Activated B cell treated with CpG ODN at 0.5 μM for 24 hours (primary cell): ENCODE measurements at regions not wholly inside any gene's neighbourhood (a gene's known extent, or its start where the extent isn't known, plus 50 kb on each side); places are given as distances from the start of the nearest gene placed in this dataset.

Source experiments
- ATAC-seq: fragments of 200-7000 bp; cut with Tn5 transposase; one replicate; pipeline ENCODE4 v1.10.0; 2021; ENCODE audit warnings: low read depth, mild to moderate bottlenecking, moderate library complexity
- CTCF ChIA-PET: fragments of 350-600 bp; sonication (Branson Sonifier 250); formaldehyde crosslinking; loops from one replicate; lab custom pipeline; 2021; ENCODE audit warnings: antibody characterized with exemption; lab: Charles Lee
- POLR2A ChIA-PET: fragments of 350-600 bp; sonication (Branson Sonifier 250); formaldehyde crosslinking; loops from one replicate; lab custom pipeline; 2021; ENCODE audit warnings: antibody characterized with exemption; lab: Charles Lee
- DNase-seq: peaks from one replicate; pipeline ENCODE4 v3.0.0; 2022
- H3K27ac Mint-ChIP-seq: one replicate; pipeline ENCODE4 v1.8.0; 2020; ENCODE audit warnings: mixed read lengths
- H3K27me3 Mint-ChIP-seq: one replicate; pipeline ENCODE4 v1.8.0; 2021; ENCODE audit warnings: mixed read lengths
- H3K36me3 Mint-ChIP-seq: one replicate; pipeline ENCODE4 v1.8.0; 2021; ENCODE audit warnings: low read depth, mixed read lengths
- H3K4me1 Mint-ChIP-seq: one replicate; pipeline ENCODE4 v1.8.0; 2021; ENCODE audit warnings: mixed read lengths
- H3K4me3 Mint-ChIP-seq: one replicate; pipeline ENCODE4 v1.8.0; 2020; ENCODE audit warnings: mild to moderate bottlenecking, mixed read lengths
- H3K9me3 Mint-ChIP-seq: one replicate; pipeline ENCODE4 v1.8.0; 2020; ENCODE audit warnings: mixed read lengths
- intact Hi-C: fragments of 100-400 bp; cut with micrococcal nuclease; formaldehyde crosslinking; loops from one replicate; pipeline ENCODE4 v1.15.1; 2024
- TF ChIP-seq, protein P1 (sequence below): fragments of 200-600 bp; IDR thresholded peaks from one replicate; pipeline ENCODE4 v1.8.0; 2022; ENCODE audit warnings: antibody characterized with exemption, mild to moderate bottlenecking

DNA sequence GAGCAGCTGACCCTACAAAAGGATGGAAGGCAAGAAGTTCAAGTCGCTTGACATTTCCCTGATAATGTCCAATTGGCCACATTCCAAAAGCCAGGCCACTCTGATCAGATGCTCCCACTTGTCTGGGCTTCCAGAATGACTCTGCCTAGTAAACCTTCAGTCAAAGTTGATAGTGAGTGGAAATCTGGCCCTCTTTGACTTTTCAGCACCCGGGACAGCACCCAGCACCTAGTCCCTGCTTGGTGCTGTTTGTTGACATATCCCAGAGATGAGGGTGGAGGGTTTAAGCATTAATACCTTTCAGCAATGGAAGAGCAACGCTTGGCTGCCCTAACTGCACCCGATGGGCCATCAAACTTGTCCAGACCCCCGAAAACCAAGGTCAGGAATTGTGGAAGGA is 131.3 kb downstream of the AIPL1 start:
- no peak overlapping the region for H3K27ac Mint-ChIP-seq

DNA sequence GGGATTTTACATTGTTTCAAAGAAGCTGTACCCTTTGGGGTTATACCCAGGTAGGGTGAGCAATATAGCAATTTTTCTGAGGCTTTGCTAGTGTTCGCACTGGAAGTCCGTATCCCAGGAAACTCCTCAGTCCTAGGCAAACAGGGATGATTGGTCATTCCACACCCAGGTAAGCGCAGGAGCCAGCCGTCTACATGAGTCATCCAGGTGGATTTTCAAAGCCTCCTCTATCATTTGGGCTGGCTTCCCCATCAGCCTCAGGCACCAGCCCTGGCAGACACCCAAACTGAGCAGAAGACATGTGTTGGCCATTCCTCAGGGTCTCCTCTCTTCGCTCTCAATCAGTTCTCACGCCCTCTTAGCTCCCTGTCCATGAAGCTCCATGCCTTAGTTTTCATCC is 135.6 kb downstream of the AIPL1 start:
- Mint-ChIP-seq H3K36me3 (no peaks in the 10 kb centered on the region), H3K4me3 (no peak overlapping the region), H3K9me3 (peaks cover 2% of the 10 kb centered on the region), H3K27me3 (peaks cover 15% of the 10 kb centered on the region), H3K4me1 (no peaks in the 10 kb centered on the region), H3K27ac (no peak overlapping the region)
- intact Hi-C loops = no loop called here
- DNase-seq (no peak), ATAC-seq (no peak)
- ChIA-PET CTCF (no interaction called here), POLR2A (no interaction called here)
- TF ChIP-seq, protein P1, sequence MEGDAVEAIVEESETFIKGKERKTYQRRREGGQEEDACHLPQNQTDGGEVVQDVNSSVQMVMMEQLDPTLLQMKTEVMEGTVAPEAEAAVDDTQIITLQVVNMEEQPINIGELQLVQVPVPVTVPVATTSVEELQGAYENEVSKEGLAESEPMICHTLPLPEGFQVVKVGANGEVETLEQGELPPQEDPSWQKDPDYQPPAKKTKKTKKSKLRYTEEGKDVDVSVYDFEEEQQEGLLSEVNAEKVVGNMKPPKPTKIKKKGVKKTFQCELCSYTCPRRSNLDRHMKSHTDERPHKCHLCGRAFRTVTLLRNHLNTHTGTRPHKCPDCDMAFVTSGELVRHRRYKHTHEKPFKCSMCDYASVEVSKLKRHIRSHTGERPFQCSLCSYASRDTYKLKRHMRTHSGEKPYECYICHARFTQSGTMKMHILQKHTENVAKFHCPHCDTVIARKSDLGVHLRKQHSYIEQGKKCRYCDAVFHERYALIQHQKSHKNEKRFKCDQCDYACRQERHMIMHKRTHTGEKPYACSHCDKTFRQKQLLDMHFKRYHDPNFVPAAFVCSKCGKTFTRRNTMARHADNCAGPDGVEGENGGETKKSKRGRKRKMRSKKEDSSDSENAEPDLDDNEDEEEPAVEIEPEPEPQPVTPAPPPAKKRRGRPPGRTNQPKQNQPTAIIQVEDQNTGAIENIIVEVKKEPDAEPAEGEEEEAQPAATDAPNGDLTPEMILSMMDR = no peak

More for the DNA sequence above, 131.3 kb downstream of the AIPL1 start:
- H3K36me3 Mint-ChIP-seq = no peaks in the 10 kb centered on the region
- TF ChIP-seq, protein P1 = no peak
- ATAC-seq (no peak), DNase-seq (no peak)
- no peaks in the 10 kb centered on the region for H3K4me1 Mint-ChIP-seq
- intact Hi-C loops = no loop called here
- H3K4me3 Mint-ChIP-seq = no peak overlapping the region
- CTCF ChIA-PET = no interaction called here
- H3K9me3 Mint-ChIP-seq = peaks cover 3% of the 10 kb centered on the region
- POLR2A ChIA-PET = no interaction called here
- peaks cover 19% of the 10 kb centered on the region for H3K27me3 Mint-ChIP-seq

DNA sequence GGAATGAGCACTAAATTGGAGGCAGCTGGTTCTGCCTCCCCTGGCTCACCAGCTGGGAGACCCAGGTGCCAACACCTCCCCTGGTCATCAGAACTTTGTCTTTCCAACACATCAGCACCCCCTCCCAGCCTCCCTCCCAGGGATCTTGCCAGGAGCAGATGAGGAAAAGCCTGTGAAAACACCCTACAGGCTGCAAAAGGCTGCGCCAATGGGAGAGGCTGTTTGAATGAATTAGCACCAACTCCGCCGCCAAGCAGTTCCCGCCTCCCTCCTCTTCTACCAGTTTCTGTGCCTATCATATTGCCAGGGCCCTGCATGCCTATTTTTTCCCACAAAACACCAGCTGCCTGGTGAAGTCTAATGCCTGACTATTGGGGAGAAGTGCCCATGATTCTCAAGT is 137.0 kb downstream of the AIPL1 start:
- Mint-ChIP-seq H3K4me3 (no peak overlapping the region), H3K27ac (no peak overlapping the region), H3K36me3 (no peaks in the 10 kb centered on the region), H3K9me3 (no peaks in the 10 kb centered on the region), H3K27me3 (peaks cover 14% of the 10 kb centered on the region), H3K4me1 (no peaks in the 10 kb centered on the region)
- intact Hi-C loops = no loop called here
- ATAC-seq = no peak
- POLR2A ChIA-PET = no interaction called here
- no peak for DNase-seq
- CTCF ChIA-PET = no interaction called here
- TF ChIP-seq, protein P1 = no peak

DNA sequence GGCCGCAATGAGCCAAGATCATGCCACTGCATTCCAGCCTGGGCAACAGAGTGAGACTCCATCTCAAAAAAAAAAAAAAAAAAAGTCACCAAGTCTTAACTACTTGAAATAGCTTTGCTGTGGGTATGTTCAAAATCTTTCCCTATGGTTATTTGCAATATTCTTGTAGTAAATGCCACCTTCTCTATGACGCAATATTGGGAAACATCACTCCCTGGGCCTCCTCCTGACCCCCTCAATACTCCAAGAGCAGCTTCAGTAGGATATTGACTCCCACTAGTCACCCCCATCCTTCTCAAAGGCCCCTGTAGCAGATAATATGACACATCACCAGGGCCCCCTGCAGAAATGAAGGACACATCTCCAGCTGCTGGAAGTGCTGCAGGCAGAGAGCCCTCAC is 137.8 kb downstream of the AIPL1 start:
- no peak for DNase-seq
- ChIA-PET POLR2A (no interaction called here), CTCF (no interaction called here)
- Mint-ChIP-seq H3K4me3 (no peak overlapping the region), H3K4me1 (no peaks in the 10 kb centered on the region), H3K27me3 (peaks cover 14% of the 10 kb centered on the region), H3K9me3 (no peaks in the 10 kb centered on the region), H3K27ac (no peak overlapping the region), H3K36me3 (no peaks in the 10 kb centered on the region)
- ATAC-seq = no peak
- intact Hi-C loops = no loop called here
- TF ChIP-seq, protein P1 = no peak

DNA sequence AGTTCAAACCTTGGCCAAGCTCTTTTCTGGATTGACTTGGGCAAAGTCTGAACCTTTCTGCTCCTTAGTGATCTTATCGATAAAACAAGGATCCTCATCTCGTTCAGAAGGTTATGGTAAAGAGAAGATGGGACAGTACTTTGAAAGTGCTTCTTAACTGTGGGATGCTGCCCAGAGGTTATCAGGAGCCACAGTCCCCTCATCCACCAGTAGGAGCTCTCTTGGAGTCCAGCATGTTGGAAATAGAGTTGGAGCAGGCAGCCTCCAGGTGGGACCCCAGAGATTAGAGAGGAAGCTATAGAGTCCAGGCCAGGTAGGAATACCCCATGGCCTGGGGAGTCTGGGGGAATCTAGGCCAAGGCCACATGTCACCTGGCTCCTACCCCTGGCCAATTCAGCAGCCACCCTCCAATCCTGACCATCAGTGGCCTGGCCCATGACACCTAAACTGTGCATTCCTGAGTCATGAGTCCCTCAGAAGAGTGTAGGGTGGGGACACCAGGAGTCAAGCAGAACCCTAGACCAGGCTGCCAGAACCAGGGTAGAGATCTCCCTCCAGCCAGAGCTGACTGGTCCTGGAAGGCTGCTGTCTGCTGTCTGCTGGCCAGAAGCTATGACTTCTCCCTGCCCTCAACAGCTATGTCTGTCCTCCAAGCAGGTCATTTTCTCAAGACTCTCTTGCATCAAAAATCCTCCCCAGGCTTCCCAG is 144.3 kb downstream of the AIPL1 start:
- H3K36me3 Mint-ChIP-seq = no peaks in the 10 kb centered on the region

More for the DNA sequence above, 144.3 kb downstream of the AIPL1 start:
- TF ChIP-seq, protein P1 = no peak
- POLR2A ChIA-PET = no interaction called here
- ATAC-seq = no peak
- CTCF ChIA-PET = no interaction called here
- no peak overlapping the region for H3K4me3 Mint-ChIP-seq
- H3K4me1 Mint-ChIP-seq = no peaks in the 10 kb centered on the region
- H3K9me3 Mint-ChIP-seq = no peaks in the 10 kb centered on the region
- peaks cover 13% of the 10 kb centered on the region for H3K27me3 Mint-ChIP-seq
- no peak overlapping the region for H3K27ac Mint-ChIP-seq
- intact Hi-C loops = no loop called here
- DNase-seq = no peak
